Peyer's patch (tissue), 4 donors: ENCODE measurements at regions not wholly inside any gene's neighbourhood (a gene's known extent, or its start where the extent isn't known, plus 50 kb on each side); places are given as distances from the start of the nearest gene placed in this dataset.

ENCODE experiments used
- DNase-seq, 3 donors: peaks; one replicate each; pipeline ENCODE4 v3.0.0-alpha.2; 2017 to 2019
- H3K27ac ChIP-seq, 4 donors: fragments of 200-600 bp; sonication (generic); one replicate each; pipeline ENCODE4 v1.5.1; 2016 to 2019
- H3K27me3 ChIP-seq, 2 donors: fragments of 200-600 bp; sonication (generic); one replicate each; pipeline ENCODE4 v1.5.1; 2019
- H3K36me3 ChIP-seq, 3 donors: fragments of 200-600 bp; sonication (generic); one replicate each; pipeline ENCODE4 v1.5.1; 2016 to 2019
- H3K4me1 ChIP-seq, 4 donors: fragments of 200-600 bp; sonication (generic); one replicate each; pipeline ENCODE4 v1.5.1; 2016 to 2019
- H3K4me3 ChIP-seq, 4 donors: fragments of 200-600 bp; sonication (generic); 1 replicate in 3 of 4; 2 replicates in 1 of 4; pipeline ENCODE4 v1.5.1; 2016 to 2019; ENCODE audit warnings: mild to moderate bottlenecking in 1 of 4
- H3K9me3 ChIP-seq, 4 donors: fragments of 200-600 bp; sonication (generic); one replicate each; pipeline ENCODE4 v1.5.1; 2016 to 2019; ENCODE audit warnings: mild to moderate bottlenecking in 1 of 4
- CTCF ChIP-seq, 6 experiments: fragments of 450-650 bp in 4 of 6; fragments of 200-600 bp in 2 of 6; sonication (generic) in 1 of 6; IDR thresholded peaks; one replicate each; pipeline ENCODE4 v1.5.1; 2017 to 2019; ENCODE audit warnings: antibody characterized with exemption in 6 of 6, mild to moderate bottlenecking in 3 of 6, moderate library complexity in 1 of 6
- POLR2A ChIP-seq, 2 donors: fragments of 450-650 bp; IDR thresholded peaks; one replicate each; pipeline ENCODE4 v1.5.1; 2017; ENCODE audit warnings: antibody characterized with exemption in 2 of 2, mild to moderate bottlenecking in 2 of 2, moderate library complexity in 2 of 2

DNA sequence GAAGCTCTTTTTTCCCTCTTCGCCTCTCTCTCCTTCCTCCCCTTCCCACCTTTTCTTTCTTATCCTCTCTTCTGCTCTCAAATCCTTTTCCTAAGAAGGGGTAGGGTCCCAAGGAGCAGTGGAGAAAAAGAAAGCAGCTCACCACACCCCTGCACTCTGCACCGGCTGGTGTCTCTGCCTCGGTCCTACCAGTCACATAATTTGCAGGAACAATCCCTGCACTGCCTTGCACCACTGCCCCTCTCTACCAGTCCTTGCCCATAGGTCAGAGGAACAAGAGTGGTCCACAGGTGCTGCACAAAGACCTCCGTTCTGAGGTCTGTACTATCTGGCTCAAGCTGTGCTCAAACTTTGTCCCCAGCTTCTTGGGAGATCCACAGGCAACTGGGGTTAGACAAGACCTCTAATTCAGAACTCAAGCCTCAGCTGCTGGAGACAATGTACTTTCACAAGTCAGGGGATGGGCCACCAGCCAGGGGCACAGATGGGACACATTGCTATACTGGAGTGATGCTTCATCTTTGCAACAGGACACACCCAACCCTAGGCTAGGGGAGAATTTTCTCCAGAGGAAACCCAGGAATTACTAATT, 125.4 kb upstream of the ZNF507 start:
- H3K27ac ChIP-seq: no peak overlapping the region
- H3K9me3 ChIP-seq: no peaks in the 10 kb centered on the region
- H3K36me3 ChIP-seq: no peaks in the 10 kb centered on the region
- H3K4me3 ChIP-seq: no peak overlapping the region
- TF ChIP-seq POLR2A (IDR thresholded peaks at IDR 0.05): no peak
- no peak for TF ChIP-seq CTCF (IDR thresholded peaks at IDR 0.05)
- no peak for DNase-seq
- no peaks in the 10 kb centered on the region for H3K27me3 ChIP-seq
- H3K4me1 ChIP-seq: peaks cover 0 to 10% (median 0%) of the 10 kb centered on the region in 4 donors

DNA sequence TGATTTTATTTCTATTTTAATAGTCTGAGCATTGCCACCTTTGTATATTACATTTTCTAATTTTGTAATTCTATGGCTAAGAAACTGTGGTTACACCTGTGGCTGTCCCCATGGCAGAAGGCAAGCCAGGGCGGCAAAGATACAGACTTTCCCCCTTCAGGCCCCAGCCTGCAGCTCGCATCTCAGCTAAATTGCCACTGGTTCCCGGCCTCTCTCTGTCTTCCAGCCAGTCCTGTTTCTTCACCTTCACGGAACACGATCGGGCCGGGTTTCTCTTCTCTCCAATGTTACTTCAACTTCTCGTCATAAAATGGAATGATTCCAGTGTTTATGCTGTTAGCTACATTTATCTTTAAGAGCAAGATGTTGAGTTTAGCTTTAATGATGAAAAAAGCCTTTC, 124.5 kb upstream of the ZNF507 start:
- TF ChIP-seq CTCF (IDR thresholded peaks at IDR 0.05) (no peak), POLR2A (IDR thresholded peaks at IDR 0.05) (no peak)
- Histone ChIP-seq H3K9me3 (no peaks in the 10 kb centered on the region), H3K27me3 (no peaks in the 10 kb centered on the region), H3K36me3 (no peaks in the 10 kb centered on the region), H3K4me3 (no peak overlapping the region), H3K4me1 (peaks cover 0 to 10% (median 0%) of the 10 kb centered on the region in 4 donors), H3K27ac (no peak overlapping the region)
- DNase-seq: no peak

DNA sequence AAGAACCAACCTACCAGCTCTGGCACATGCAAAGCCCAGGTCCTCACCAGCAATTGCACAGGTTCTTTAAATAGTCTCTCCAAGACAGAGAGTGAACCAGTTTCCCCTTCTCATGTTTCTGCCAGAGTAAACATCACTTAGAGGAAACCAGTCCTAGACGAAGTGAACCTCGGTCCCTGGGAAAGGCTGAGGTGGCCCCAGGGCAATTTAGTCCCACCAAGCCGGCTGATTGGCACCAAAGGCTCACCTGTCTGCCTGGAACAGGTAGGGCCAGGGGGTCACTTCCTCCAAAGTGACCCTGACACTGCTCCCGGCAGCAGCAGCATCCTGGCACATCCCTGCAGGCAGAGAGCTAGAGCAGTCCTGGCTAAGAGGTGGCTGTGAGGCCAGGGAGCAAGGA, 122.9 kb upstream of the ZNF507 start:
- TF ChIP-seq POLR2A (IDR thresholded peaks at IDR 0.05): no peak
- TF ChIP-seq CTCF (IDR thresholded peaks at IDR 0.05): no peak
- no peak overlapping the region for H3K27ac ChIP-seq
- no peaks in the 10 kb centered on the region for H3K9me3 ChIP-seq
- peaks cover 0 to 10% (median 0%) of the 10 kb centered on the region in 4 donors for H3K4me1 ChIP-seq
- H3K36me3 ChIP-seq: no peaks in the 10 kb centered on the region
- H3K27me3 ChIP-seq: no peaks in the 10 kb centered on the region
- DNase-seq: no peak
- no peak overlapping the region for H3K4me3 ChIP-seq

DNA sequence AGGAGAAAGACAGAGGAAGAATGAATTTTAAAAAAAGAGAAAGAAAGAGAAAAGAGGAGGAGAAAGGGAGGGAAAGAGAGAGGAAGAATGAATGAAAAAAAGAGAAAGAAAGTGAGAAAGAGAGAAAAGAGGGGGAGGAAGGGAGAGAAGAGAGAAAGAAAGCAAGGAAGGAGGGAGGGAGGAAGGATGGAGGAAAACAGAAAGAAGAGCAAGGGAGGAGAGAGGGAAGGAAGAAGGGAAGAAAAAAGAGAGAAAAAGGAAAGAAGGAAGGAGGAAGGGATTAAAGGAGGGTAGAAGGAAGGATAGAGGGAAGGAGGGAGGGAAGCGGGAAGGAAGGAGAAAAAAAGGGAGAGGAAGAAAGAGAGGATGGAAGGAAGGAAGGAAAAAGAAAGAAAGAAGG, 122.3 kb upstream of the ZNF507 start:
- H3K36me3 ChIP-seq: no peaks in the 10 kb centered on the region
- no peak overlapping the region for H3K27ac ChIP-seq
- no peak for TF ChIP-seq CTCF (IDR thresholded peaks at IDR 0.05)
- no peak for TF ChIP-seq POLR2A (IDR thresholded peaks at IDR 0.05)
- H3K4me3 ChIP-seq: no peak overlapping the region
- H3K9me3 ChIP-seq: no peaks in the 10 kb centered on the region
- DNase-seq: no peak
- peaks cover 0 to 10% (median 0%) of the 10 kb centered on the region in 4 donors for H3K4me1 ChIP-seq
- no peaks in the 10 kb centered on the region for H3K27me3 ChIP-seq

GRCh38 chr19:32223595-32224370, 121.6 kb upstream of the ZNF507 start:
- no peaks in the 10 kb centered on the region for H3K36me3 ChIP-seq
- no peak for DNase-seq
- H3K9me3 ChIP-seq: no peaks in the 10 kb centered on the region
- TF ChIP-seq POLR2A (IDR thresholded peaks at IDR 0.05) (no peak), CTCF (IDR thresholded peaks at IDR 0.05) (no peak)
- H3K27ac ChIP-seq: no peak overlapping the region
- H3K4me3 ChIP-seq: no peak overlapping the region
- H3K4me1 ChIP-seq: peaks cover 0 to 10% (median 0%) of the 10 kb centered on the region in 4 donors
- no peaks in the 10 kb centered on the region for H3K27me3 ChIP-seq
